Effector CD8-positive, alpha-beta T cell (primary cell): ENCODE measurements at regions not wholly inside any gene's neighbourhood (a gene's known extent, or its start where the extent isn't known, plus 50 kb on each side); places are given as distances from the start of the nearest gene placed in this dataset.

Experiments used
- DNase-seq: peaks from one replicate; lab custom pipeline; 2025; lab: John Stamatoyannopoulos, UW

- no peak for DNase-seq
These were observed 240.8 kb upstream of the TMPO start for GRCh38 chr12:98274430-98275130.

- DNase-seq: no peak
These were observed 240.3 kb upstream of the TMPO start for GRCh38 chr12:98275131-98275475.

- DNase-seq: no peak
These were observed 235.2 kb upstream of the TMPO start for GRCh38 chr12:98280152-98280551.

GRCh38 chr12:98280621-98281020 is 234.8 kb upstream of the TMPO start:
- DNase-seq: no peak

- DNase-seq: no peak
These were observed 223.6 kb upstream of the TMPO start for GRCh38 chr12:98291828-98292227.

GRCh38 chr12:98294051-98294805 is 221.2 kb upstream of the TMPO start:
- DNase-seq: no peak

- DNase-seq: no peak
These were observed 219.7 kb upstream of the TMPO start for GRCh38 chr12:98295681-98296080.

- DNase-seq: no peak
These were observed 218.8 kb upstream of the TMPO start for GRCh38 chr12:98296462-98297079.

GRCh38 chr12:98297538-98297937 is 217.9 kb upstream of the TMPO start:
- no peak for DNase-seq

GRCh38 chr12:98308141-98308540 is 207.2 kb upstream of the TMPO start:
- no peak for DNase-seq

- no peak for DNase-seq
These were observed 197.2 kb upstream of the TMPO start for GRCh38 chr12:98317939-98318899.

- DNase-seq: no peak
These were observed 195.5 kb upstream of the TMPO start for GRCh38 chr12:98319716-98320425.

GRCh38 chr12:98325003-98325402 is 190.4 kb upstream of the TMPO start:
- no peak for DNase-seq

GRCh38 chr12:98328467-98328866 is 186.9 kb upstream of the TMPO start:
- no peak for DNase-seq

- DNase-seq: no peak
These were observed 185.8 kb upstream of the TMPO start for GRCh38 chr12:98329589-98329988.

GRCh38 chr12:98332642-98333041 is 182.7 kb upstream of the TMPO start:
- no peak for DNase-seq

- no peak for DNase-seq
These were observed 180.6 kb upstream of the TMPO start for GRCh38 chr12:98334768-98335167.

- no peak for DNase-seq
These were observed 174.4 kb upstream of the TMPO start for GRCh38 chr12:98341026-98341425.

GRCh38 chr12:98341732-98342131 is 173.7 kb upstream of the TMPO start:
- no peak for DNase-seq

- no peak for DNase-seq
These were observed 172.3 kb upstream of the TMPO start for GRCh38 chr12:98343002-98343567.
